Erythroblast (primary cell): ENCODE measurements at regions not wholly inside any gene's neighbourhood (a gene's known extent, or its start where the extent isn't known, plus 50 kb on each side); places are given as distances from the start of the nearest gene placed in this dataset.
A peak's percentile ranks its signal among the peaks of the same experiment; 100 is the strongest.
"Not testable (repeated sequence)": the region's sequence is repeated elsewhere in the genome, so short reads cannot be mapped to it uniquely, and the experiment has no call there.

Experiments used
- DNase-seq, 2 experiments: peaks; one replicate each; lab custom pipeline; 2025; lab: John Stamatoyannopoulos, UW
- GATA1 ChIP-seq: IDR thresholded peaks from 2 replicates; pipeline ENCODE4 v1.6.1; 2011; ENCODE audit warnings: low read depth, mild to moderate bottlenecking, control low read depth, low read length, moderate library complexity
- POLR2A ChIP-seq: IDR thresholded peaks from 2 replicates; pipeline ENCODE4 v1.6.1; 2011; ENCODE audit warnings: mild to moderate bottlenecking, low read length

DNA sequence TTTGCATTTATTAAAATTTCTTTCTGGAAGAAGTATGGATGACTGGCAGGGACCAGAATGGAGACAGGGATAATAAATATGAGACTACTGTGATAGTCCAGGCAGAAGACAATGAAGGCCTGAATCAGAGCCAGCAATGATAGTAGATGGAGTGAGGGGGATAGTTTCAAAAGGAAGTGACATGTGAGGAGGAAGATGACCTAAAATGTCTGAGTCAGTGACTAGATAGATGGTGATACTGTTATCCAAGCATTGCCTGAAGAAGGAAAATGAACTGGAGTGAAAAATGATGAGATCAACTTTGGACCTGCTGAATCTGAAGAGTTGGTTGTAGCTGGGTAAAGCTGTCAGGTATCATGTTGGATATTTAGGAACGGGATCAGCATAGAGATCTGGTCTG is 158.3 kb upstream of the KLF7 start:
- no peak for TF ChIP-seq GATA1
- DNase-seq: no peak

DNA sequence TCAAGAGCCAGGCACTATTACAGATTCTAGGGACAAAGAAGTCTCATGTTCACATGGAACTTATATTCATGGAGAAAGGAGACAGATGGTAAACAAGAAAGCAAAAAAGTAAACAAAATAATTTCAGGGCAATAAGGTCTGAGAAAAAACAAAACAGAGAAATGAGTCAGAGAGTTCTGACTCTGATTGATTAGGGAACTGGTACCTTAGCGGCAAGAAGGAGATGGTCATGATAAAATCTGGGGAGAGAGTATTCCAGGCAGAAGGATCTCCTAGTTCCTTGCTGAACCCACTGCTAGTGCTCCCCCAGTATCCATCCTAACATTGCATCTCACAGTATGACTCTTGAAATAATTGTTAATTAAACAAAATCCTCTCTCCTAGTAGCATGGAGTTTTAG is 161.8 kb upstream of the KLF7 start:
- no peak for TF ChIP-seq GATA1
- TF ChIP-seq POLR2A: no peak
- DNase-seq: no peak

DNA sequence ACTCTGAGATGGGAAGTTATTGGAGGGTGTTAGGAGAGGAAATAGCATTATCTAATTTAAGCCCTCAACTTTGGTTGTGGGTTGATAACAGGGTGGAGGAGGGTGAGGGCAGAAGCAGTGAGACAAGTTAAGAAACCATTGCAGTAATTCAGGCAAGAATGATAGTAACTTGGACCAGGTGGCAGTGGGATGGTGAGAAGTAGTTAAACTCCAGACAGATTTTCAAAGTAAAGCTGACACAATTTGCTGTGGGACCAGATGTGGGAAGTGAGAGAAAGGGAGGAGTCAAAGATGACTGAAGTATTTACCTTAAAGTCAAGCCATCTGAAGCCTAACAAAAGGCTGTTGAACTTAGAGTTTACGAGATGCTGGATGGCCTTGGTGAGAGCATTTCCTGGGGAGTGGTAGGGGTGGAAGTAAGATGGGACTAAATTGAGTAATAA is 163.2 kb upstream of the KLF7 start:
- no peak for TF ChIP-seq GATA1
- no peak for TF ChIP-seq POLR2A
- DNase-seq: no peak

DNA sequence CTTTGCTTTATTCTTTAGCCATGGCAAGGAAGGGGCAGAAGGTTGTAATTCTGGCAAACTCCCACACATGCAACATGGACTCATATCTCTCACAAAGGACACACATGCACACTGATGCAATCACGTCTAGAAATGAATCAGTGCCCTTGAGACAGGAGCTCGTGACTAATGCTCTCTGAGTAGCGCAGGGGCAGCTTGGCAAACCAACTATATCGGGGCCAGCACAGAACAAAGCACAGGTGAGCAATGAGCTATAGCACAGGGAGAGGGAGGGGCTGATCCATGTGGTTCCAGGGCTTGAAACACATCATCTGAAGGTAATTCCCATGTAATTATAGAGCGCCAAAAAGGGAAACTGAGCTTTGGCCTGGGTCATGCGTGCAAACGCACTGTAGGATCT is 165.2 kb upstream of the KLF7 start:
- TF ChIP-seq POLR2A (no peak), GATA1 (no peak)
- DNase-seq: no peak

DNA sequence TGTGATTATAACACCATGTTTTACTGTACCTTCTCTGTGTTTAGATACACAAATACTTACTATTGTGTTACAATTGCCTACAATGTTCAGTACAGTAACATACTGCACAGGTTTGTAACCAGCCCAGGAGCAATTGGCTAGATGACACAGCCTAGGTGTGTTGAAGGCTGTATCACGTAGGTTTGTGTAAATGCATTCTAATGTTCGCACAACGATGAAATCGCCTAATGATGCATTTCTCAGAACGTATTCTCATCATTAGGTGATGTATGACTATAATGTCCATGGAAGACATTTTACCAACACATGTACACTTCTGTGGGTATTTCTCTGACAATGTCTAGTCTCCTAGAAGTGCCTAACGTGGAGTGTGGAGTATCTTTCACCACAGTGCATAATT is 165.9 kb upstream of the KLF7 start:
- DNase-seq: no peak
- TF ChIP-seq POLR2A (no peak), GATA1 (no peak)

DNA sequence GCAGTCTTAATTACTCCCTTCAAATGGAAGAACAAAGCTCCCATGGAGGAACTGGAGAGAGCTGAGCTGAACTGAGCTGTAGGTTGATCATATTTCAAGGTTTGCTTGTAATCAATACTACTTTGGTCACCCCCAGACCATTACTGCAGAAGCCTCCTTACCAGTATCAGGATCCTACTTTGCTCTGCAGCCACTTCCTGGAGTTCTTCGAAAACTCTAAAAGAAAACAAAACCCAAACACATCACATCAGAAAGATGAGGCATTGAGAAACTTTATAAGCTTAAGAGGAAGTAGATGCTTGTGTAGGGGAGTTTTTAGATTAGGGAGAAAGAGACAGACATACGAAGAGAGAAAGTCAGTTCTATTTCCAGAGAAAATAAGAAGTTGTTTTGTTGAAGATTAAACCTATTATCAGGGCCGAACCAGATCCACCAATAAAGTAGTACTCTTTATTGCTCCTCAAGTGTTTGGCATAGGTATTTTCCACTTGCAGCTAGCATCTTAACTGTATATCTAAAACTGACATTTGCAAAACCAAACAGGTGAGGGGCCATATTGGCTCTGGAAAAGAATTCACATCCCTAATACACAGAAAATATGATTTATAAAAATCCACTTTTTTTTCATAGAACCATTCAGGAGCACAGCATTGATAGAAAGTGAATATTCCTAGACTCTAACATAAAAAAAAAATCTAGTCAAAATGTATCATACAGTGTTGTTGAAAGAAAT is 166.9 kb upstream of the KLF7 start:
- TF ChIP-seq POLR2A (no peak), GATA1 (no peak)
- DNase-seq: no peak

DNA sequence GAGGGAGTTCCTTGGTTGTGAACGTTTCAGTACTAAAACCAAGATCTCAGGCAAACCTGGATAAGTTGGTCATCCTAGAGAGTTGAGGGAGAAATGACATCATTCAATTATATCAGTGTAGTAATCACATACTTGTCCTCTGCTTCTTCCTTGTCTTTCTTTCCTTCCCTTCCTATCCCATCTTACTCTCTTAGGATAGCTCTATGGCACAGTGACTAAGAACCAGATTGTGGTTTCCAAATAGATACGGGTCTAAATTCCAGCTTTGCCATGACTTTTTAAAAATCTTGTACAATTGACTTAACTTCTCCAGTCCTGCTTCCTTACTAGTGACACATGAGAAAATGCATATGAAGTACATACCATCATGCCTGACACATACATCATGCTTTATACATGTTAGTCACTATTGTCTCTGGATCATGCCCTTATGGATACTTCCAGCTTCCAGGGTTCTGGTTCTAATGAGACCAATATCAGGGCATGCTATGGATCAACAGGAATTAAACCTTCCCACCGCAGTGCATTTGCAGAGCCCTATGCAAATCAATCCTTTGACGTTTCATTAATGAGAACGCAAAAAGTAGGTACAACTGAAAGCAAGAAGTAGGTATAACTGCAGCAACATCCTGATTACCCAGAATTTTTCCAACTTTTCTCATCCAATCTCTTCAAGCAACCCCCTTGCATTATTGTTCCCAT is 168.0 kb upstream of the KLF7 start:
- no peak for TF ChIP-seq POLR2A
- TF ChIP-seq GATA1: no peak
- no peak for DNase-seq

DNA sequence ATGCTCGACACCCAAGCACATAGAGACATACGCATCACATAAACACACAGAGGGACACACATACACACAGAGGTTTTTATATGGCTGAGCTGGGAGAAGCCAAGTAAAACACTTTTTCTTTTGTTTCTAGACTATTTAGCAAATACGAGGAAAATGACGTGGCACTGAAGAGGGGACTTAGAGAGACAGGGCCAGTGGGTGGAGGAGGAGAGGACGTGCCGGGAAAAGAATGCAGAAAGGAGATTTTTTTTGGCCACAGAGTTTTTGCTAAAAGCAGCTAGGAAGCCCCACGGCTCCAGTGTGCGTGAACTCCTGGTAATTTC is 168.5 kb upstream of the KLF7 start:
- TF ChIP-seq POLR2A (no peak), GATA1 (no peak)
- DNase-seq: no peak

DNA sequence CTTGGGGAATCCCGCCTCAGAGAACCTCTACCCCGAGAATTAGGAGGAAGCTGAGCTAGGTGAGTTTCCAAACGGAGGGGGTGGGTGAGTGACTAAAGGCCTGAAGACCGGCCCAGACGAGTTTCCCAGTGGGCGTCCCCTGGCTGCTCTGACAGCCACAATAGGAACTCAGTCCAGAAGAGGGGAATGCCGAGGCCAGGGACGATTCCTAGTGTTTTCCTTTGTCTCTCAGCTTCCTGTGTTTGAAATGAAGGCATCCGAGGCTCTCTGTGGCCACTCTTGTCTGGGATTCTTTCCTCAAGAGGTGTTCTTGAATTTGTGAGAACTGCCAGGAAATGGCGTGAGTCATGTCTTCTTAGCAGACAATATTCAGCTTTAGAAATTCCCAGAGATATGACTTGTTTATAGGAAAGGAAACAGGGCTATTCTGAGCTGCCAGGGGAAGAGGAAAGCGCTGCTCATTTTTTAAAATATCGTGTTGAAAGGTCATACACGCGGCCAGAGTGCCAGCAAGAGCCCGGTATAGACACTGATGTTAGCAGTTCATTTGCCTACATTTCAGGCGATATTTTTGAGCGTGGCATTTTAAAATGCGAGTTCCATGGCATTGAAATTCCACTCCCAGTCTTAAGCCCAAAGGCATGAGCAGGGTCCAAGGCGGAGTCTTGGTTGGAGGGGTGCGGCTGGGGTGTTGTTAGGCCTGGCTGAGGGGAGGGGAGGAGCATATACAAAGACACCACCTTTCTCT is 169.1 kb upstream of the KLF7 start:
- TF ChIP-seq GATA1 (no peak), POLR2A (no peak)

DNA sequence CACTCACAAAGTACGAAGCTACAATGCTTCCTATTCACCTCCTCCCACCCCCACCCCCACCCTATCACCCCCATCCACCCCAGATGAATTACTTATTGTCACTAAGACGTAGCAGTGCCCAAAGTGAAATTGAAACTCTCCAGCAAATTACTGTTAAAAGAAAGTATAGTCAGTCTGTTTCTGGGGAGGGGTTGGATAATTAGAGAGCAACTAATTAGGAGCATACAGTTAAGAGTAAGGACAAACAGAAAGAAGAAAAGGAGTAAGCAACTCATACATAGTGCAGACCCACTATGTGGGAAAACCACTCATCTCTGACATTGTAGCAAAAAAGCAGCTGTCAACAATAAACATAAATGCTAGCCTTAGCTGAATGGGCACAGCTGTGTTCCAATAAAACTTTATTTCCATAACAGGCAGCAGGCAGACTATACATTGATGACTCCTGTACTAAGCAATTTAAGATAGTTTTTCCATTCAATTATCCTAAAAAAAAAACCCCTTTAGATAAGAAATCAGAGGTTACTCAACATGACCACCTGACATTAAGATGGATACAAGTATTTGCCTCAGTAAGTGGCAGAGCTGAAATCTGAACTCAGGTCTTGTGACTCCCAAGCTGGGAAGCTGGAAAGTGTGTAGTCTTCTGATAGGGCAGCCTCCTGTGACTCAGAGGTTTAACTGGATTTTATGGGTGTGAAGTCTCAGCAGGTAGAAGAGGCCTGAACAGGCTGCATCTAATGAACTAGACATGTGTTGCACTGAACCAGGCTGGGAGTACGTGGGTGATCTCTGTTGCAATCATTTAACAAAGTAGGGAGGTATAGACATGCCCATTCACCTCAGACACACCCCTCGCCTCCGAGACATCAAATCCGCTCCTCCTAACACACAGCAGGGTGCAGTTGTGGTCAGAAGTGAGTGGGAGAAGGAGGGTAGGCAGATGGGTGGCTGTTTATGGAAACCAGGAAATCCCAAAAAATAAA is 171.8 kb upstream of the KLF7 start:
- TF ChIP-seq POLR2A (no peak), GATA1 (no peak)
- DNase-seq: peak in 1 of 2 experiments; percentile 6

More for the DNA sequence above, 169.1 kb upstream of the KLF7 start:
- DNase-seq: no peak

DNA sequence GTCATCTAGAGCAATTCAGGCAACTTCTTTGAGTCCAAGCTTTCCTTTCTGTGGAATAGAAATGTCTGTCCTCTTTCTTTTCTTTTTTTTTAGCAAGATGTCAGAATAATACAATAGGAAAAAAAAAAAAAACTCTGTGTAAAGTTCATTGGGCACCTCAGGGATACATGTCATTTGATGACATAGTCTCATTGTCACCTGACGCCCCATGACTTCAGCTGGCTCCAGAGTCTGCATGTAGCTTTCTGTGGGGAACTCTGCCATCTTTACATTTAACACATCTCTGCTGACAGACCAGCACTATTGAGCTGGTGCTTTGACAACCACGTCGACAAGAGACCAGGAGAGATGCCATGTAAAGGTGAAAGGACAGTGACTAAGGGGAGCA is 172.5 kb upstream of the KLF7 start:
- TF ChIP-seq GATA1: no peak
- TF ChIP-seq POLR2A: no peak
- no peak for DNase-seq

DNA sequence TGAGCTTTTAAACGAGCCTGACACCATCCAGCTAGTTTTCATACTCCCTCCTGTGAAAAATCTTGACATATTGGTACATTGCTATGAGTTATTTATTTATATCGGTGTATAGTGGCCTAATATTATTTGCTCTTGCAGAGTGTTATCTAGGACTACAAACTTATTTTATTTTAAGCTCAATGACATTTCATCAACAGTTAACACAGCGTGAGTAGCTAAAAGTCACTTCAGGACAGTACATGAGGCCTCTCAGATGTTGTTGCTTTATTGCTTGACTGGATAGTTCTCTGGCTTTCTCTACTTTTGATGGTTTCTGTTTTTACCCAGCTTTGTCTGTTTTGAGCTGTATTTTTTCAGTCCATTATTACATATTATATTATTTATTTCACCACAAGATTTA is 172.9 kb upstream of the KLF7 start:
- no peak for DNase-seq
- TF ChIP-seq GATA1 (no peak), POLR2A (no peak)

DNA sequence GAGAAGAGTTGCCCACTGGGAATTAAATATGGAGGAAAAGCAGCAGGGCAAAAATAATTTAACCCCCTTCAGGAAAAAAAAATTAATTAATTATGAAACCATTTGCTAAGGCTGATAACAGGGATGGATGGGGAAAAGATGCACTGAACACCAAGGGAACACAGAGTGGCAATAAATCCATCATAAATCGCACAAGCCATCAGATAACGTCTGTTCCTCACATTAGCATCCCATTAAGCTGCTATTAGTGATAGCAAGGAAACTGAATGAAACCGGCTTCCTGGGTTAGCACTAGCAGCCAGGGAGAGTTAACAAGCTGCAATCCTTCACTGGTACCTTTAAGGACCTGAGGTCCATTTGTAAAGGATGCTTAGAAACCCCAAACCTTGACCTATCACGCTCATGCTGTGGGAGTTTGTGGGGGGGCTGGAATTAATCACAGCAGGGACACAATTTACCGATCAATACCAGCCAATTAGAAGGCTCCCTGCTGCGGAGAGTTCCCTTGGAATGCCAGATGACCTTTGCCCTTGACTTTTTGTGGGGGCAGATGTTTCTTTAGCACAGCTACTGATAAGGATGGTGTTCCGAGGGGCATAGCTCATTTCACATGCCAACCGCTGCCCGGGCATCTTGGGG is 175.5 kb upstream of the KLF7 start:
- DNase-seq: no peak
- TF ChIP-seq GATA1 (no peak), POLR2A (no peak)

DNA sequence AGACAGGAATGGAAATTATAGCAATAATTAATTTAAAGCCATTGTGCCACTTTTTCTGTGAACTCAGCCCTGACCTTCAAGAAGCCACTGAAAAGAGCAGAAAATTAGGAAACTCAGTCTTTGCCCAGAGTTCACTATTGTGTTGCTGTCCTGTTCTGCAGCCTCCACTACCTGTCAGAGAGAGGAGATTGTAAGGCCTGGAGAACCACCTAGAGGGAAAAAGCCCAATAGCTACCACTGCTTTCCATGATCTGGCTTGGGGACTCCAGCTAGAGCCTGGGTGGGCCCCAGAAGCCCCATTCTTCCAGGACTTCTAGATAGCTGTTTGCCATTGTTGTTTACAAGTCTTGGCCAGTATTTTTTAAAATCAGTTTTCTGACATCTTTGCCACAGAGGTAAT is 176.1 kb upstream of the KLF7 start:
- no peak for TF ChIP-seq GATA1
- no peak for TF ChIP-seq POLR2A
- DNase-seq: no peak

DNA sequence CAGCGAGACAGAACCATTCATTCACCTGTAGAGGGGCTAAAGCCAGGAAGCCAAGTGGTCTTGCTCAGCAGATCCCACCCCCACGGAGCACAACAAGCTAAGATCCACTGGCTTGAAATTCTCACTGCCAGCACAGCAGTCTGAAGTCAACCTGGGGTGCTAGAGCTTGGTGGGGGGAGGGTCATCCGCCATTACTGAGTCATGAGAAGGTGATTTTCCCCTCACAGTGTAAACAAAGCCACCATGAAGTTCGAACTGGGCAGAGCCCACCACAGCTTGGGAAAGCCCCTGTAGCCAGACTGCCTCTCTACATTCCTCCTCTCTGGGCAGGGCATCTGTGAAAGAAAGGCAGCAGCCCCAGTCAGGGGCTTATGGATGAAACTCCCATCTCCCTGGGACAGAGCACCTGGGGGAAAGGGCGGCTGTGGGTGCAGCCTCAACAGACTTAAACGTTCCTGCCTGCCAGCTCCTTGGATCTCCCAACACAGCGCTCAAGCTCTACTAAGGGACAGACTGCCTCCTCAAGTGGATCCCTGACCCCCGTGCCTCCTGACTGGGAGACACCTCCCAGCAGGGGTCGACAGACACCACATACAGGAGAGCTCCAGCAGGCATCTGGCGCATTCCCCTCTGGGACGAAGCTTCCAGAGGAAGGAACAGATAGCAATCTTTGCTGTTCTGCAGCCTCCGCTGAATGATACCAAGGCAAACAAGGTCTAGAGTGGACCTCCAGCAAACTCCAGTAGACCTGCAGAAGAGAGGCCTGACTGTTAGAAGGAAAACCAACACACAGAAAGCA is 179.0 kb upstream of the KLF7 start:
- not testable (repeated sequence) for DNase-seq
